ENCODE measurements at regions not wholly inside any gene's neighbourhood (a gene's known extent, or its start where the extent isn't known, plus 50 kb on each side); places are given as distances from the start of the nearest gene placed in this dataset.
"Not testable (repeated sequence)": the region's sequence is repeated elsewhere in the genome, so short reads cannot be mapped to it uniquely, and the experiment has no call there.

DNA sequence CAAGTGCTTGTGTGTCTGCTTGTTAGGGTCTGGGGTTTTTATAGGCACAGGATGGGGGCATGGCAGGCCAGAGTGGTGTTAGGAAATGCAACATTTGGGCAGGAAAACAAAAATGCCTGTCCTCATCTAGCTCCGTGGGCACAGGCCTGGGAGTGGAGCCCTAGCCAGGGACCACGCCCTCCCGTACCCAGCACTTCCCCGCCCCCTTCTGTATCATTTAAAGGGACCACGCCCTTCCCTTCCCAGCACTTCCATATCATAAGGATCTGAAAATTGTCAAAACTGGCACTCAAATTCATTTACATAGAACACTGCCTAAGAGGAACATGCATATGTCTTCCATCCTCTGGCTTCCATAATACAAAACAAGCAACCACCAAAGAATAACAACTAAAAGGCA, 185.8 kb downstream of the B3GLCT start:
- peaks cover 4% of the 10 kb centered on the region for H3K9me3 Mint-ChIP-seq (ENCODE audit: unreplicated experiment)
- H3K4me1 Mint-ChIP-seq (ENCODE audit: low read depth, unreplicated experiment) = no peaks in the 10 kb centered on the region
- DNase-seq = no peak
- H3K36me3 Mint-ChIP-seq (ENCODE audit: unreplicated experiment) = no peaks in the 10 kb centered on the region
- H3K27ac Mint-ChIP-seq (ENCODE audit: unreplicated experiment) = no peak overlapping the region
- TF ChIP-seq, protein P1, sequence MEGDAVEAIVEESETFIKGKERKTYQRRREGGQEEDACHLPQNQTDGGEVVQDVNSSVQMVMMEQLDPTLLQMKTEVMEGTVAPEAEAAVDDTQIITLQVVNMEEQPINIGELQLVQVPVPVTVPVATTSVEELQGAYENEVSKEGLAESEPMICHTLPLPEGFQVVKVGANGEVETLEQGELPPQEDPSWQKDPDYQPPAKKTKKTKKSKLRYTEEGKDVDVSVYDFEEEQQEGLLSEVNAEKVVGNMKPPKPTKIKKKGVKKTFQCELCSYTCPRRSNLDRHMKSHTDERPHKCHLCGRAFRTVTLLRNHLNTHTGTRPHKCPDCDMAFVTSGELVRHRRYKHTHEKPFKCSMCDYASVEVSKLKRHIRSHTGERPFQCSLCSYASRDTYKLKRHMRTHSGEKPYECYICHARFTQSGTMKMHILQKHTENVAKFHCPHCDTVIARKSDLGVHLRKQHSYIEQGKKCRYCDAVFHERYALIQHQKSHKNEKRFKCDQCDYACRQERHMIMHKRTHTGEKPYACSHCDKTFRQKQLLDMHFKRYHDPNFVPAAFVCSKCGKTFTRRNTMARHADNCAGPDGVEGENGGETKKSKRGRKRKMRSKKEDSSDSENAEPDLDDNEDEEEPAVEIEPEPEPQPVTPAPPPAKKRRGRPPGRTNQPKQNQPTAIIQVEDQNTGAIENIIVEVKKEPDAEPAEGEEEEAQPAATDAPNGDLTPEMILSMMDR (IDR thresholded peaks at IDR 0.05; ENCODE audit: partially characterized antibody, unreplicated experiment) = no peak
- H3K4me3 Mint-ChIP-seq (ENCODE audit: unreplicated experiment) = no peak overlapping the region
- H3K27me3 Mint-ChIP-seq (ENCODE audit: unreplicated experiment) = no peaks in the 10 kb centered on the region

DNA sequence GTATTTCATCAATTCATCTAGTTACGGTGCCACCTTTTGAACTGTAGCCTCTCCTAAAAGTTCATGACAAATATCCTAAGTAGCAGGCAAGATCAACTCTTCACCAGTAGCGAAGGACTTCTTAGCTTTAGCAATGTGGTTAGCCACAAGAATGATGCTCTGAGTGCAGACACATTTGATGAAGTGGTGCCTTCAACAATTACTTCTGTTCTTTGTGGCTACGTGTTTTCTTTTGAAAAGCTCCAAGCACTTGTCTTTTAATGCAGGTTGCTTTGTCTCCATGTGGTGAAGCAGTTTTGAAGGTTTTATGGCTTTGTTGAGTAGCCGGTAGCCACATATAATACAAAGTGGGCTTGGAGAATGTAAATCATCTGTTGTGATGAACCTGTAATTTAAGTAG, 194.7 kb downstream of the B3GLCT start:
- no peak for DNase-seq
- TF ChIP-seq, protein P1 (IDR thresholded peaks at IDR 0.05; ENCODE audit: partially characterized antibody, unreplicated experiment) = no peak
- H3K4me1 Mint-ChIP-seq (ENCODE audit: low read depth, unreplicated experiment) = no peaks in the 10 kb centered on the region
- peaks cover 5% of the 10 kb centered on the region for H3K9me3 Mint-ChIP-seq (ENCODE audit: unreplicated experiment)
- peaks cover 6% of the 10 kb centered on the region for H3K36me3 Mint-ChIP-seq (ENCODE audit: unreplicated experiment)
- no peaks in the 10 kb centered on the region for H3K27me3 Mint-ChIP-seq (ENCODE audit: unreplicated experiment)
- H3K27ac Mint-ChIP-seq (ENCODE audit: unreplicated experiment) = no peak overlapping the region
- no peak overlapping the region for H3K4me3 Mint-ChIP-seq (ENCODE audit: unreplicated experiment)

DNA sequence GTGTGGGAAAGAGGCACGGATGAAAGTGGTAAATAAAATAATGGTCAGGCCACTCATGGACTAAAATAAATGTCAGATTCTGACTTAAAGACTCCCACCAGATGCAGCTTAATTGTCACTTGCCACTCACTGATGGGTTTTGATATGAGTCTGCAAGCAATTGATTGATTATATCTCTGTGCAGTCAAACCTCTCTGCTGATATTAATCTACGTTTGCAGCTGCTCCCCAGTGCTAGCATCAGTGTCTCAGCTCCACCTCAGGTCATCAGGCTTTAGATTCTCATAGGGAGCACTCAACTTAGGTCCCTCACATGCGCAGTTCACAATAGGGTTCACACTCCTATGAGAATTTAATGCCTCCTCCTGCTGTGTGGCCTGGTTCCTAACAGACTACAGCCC, 195.3 kb downstream of the B3GLCT start:
- TF ChIP-seq, protein P1 (IDR thresholded peaks at IDR 0.05; ENCODE audit: partially characterized antibody, unreplicated experiment) = no peak
- H3K4me1 Mint-ChIP-seq (ENCODE audit: low read depth, unreplicated experiment) = no peaks in the 10 kb centered on the region
- no peak overlapping the region for H3K27ac Mint-ChIP-seq (ENCODE audit: unreplicated experiment)
- H3K4me3 Mint-ChIP-seq (ENCODE audit: unreplicated experiment) = no peak overlapping the region
- peaks cover 2% of the 10 kb centered on the region for H3K27me3 Mint-ChIP-seq (ENCODE audit: unreplicated experiment)
- DNase-seq = no peak
- peaks cover 7% of the 10 kb centered on the region for H3K9me3 Mint-ChIP-seq (ENCODE audit: unreplicated experiment)
- peaks cover 10% of the 10 kb centered on the region for H3K36me3 Mint-ChIP-seq (ENCODE audit: unreplicated experiment)

DNA sequence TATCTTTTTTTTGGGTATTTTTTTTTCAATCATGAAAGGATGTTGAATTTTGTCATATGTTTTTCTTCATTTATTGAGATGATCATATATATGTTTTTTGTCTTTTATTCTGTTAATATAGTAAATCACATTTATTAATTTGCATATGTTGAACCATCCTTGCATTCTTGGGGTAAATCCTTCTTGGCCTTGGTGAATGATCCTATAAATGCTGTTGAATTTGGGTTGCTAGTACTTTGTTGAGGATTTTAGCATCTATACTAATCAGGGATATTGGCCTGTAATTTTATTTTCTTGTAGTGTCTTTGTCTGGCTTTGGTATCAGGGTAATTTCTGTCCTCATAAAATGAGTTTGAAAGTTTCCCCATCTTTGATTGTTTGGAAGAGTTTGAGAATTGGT, 199.9 kb downstream of the B3GLCT start:
- Mint-ChIP-seq H3K4me3 (ENCODE audit: unreplicated experiment) (no peak overlapping the region), H3K27ac (ENCODE audit: unreplicated experiment) (no peak overlapping the region), H3K4me1 (ENCODE audit: low read depth, unreplicated experiment) (no peaks in the 10 kb centered on the region), H3K9me3 (ENCODE audit: unreplicated experiment) (peaks cover 7% of the 10 kb centered on the region), H3K36me3 (ENCODE audit: unreplicated experiment) (peaks cover 10% of the 10 kb centered on the region), H3K27me3 (ENCODE audit: unreplicated experiment) (peaks cover 2% of the 10 kb centered on the region)
- TF ChIP-seq, protein P1 (IDR thresholded peaks at IDR 0.05; ENCODE audit: partially characterized antibody, unreplicated experiment) = no peak
- no peak for DNase-seq

DNA sequence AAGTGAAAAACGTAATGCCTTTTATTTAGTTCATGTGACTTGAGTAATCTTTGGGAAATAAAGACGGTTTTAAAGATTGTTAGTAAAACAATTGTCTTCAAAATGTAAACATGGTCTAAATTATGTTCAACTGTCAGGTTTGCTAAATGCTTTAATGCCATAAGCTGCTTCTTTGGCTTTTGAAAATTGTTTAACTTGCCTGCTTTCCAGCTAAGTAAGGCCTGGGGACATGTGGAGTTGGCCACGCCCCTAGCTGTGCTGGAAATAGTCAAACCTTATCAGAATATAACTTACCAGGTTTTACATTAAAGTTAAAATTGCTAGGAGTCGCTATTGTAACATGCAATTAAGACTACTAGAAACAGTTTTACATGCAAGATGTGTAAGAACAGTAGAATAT, 203.9 kb downstream of the B3GLCT start:
- not testable (repeated sequence) for H3K27ac Mint-ChIP-seq (ENCODE audit: unreplicated experiment); H3K4me1 Mint-ChIP-seq (ENCODE audit: low read depth, unreplicated experiment); H3K27me3 Mint-ChIP-seq (ENCODE audit: unreplicated experiment); H3K36me3 Mint-ChIP-seq (ENCODE audit: unreplicated experiment); H3K4me3 Mint-ChIP-seq (ENCODE audit: unreplicated experiment); H3K9me3 Mint-ChIP-seq (ENCODE audit: unreplicated experiment); DNase-seq

DNA sequence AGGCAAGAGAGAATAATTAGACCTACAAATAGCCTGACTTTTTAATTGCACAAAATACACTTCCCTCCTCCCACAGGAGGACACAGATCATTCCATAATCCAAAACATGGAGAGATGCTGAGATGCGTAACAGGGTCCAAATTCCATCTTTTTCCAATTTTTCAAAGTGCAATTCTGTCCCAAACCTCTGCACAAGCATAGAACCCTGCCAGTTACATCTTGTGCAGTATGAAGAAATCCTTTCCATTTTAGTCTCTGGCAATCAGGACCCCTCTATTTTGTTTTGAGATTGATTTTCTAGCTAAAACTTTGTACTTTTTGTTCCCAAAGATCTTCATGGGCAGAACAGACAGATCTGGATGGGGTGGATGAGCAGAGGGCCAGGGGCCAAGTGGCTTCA, 209.2 kb downstream of the B3GLCT start:
- Mint-ChIP-seq H3K27ac (ENCODE audit: unreplicated experiment) (no peak overlapping the region), H3K36me3 (ENCODE audit: unreplicated experiment) (peaks cover 4% of the 10 kb centered on the region), H3K4me3 (ENCODE audit: unreplicated experiment) (no peak overlapping the region), H3K9me3 (ENCODE audit: unreplicated experiment) (no peaks in the 10 kb centered on the region), H3K4me1 (ENCODE audit: low read depth, unreplicated experiment) (no peaks in the 10 kb centered on the region), H3K27me3 (ENCODE audit: unreplicated experiment) (no peaks in the 10 kb centered on the region)
- TF ChIP-seq, protein P1 (IDR thresholded peaks at IDR 0.05; ENCODE audit: partially characterized antibody, unreplicated experiment) = no peak
- no peak for DNase-seq
